Neural progenitor cell (in vitro differentiated cells): ENCODE measurements at regions not wholly inside any gene's neighbourhood (a gene's known extent, or its start where the extent isn't known, plus 50 kb on each side); places are given as distances from the start of the nearest gene placed in this dataset.

Experiments
- DNase-seq: peaks from one replicate; pipeline ENCODE4 v3.0.0-alpha.2; 2016; ENCODE audit warnings: low spot score
- H2AFZ ChIP-seq: fragments of 200-600 bp; sonication (generic); replicated peaks from 2 replicates; pipeline ENCODE4 v1.6.1; 2016; ENCODE audit warnings: antibody characterized with exemption
- H3F3A ChIP-seq: fragments of 200-600 bp; sonication (generic); 2 replicates; pipeline ENCODE4 v1.6.1; 2016; ENCODE audit warnings: antibody characterized with exemption, low read depth
- H3K27ac ChIP-seq: fragments of 200-600 bp; sonication (generic); 2 replicates; pipeline ENCODE4 v1.5.1; 2016; ENCODE audit warnings: mild to moderate bottlenecking
- H3K27me3 ChIP-seq: fragments of 200-600 bp; sonication (generic); 2 replicates; pipeline ENCODE4 v1.6.1; 2016; ENCODE audit warnings: mild to moderate bottlenecking, moderate library complexity
- H3K36me3 ChIP-seq: fragments of 200-600 bp; sonication (generic); 2 replicates; pipeline ENCODE4 v1.5.1; 2016
- H3K4me1 ChIP-seq: fragments of 200-600 bp; sonication (generic); 2 replicates; pipeline ENCODE4 v1.6.1; 2016; ENCODE audit warnings: mixed run types
- H3K4me2 ChIP-seq: fragments of 200-600 bp; sonication (generic); 2 replicates; pipeline ENCODE4 v1.6.1; 2016
- H3K4me3 ChIP-seq: fragments of 200-600 bp; sonication (generic); 2 replicates; pipeline ENCODE4 v1.5.1; 2016
- H3K79me2 ChIP-seq: fragments of 200-600 bp; sonication (generic); 2 replicates; pipeline ENCODE4 v1.6.1; 2016; ENCODE audit warnings: low read depth
- H3K9ac ChIP-seq: fragments of 200-600 bp; sonication (generic); 2 replicates; pipeline ENCODE4 v1.6.1; 2016
- H3K9me3 ChIP-seq: fragments of 200-600 bp; sonication (generic); 2 replicates; pipeline ENCODE4 v1.5.1; 2016; ENCODE audit warnings: low read depth
- H4K20me1 ChIP-seq: fragments of 200-600 bp; sonication (generic); 2 replicates; pipeline ENCODE4 v1.6.1; 2016; ENCODE audit warnings: low read depth
- H3K27ac Mint-ChIP-seq: 3 replicates; pipeline ENCODE4 v1.8.0; 2021; ENCODE audit warnings: mixed read lengths
- H3K27me3 Mint-ChIP-seq: 2 replicates; pipeline ENCODE4 v1.8.0; 2022; ENCODE audit warnings: low read depth, mild to moderate bottlenecking, inconsistent platforms, moderate library complexity, mixed read lengths; ENCODE audit not compliant: insufficient read depth
- H3K36me3 Mint-ChIP-seq: 3 replicates; pipeline ENCODE4 v1.8.0; 2021; ENCODE audit warnings: mixed read lengths
- H3K4me1 Mint-ChIP-seq: 3 replicates; pipeline ENCODE4 v1.8.0; 2021; ENCODE audit warnings: mixed read lengths
- H3K4me3 Mint-ChIP-seq: 3 replicates; pipeline ENCODE4 v1.8.0; 2021; ENCODE audit warnings: mild to moderate bottlenecking, moderate library complexity, mixed read lengths
- H3K9me3 Mint-ChIP-seq: 3 replicates; pipeline ENCODE4 v1.8.0; 2020; ENCODE audit warnings: mixed read lengths
- EZH2 ChIP-seq: fragments of 200-600 bp; sonication (generic); IDR thresholded peaks from 2 replicates; pipeline ENCODE4 v1.6.1; 2017; ENCODE audit warnings: antibody characterized with exemption, mild to moderate bottlenecking, moderate library complexity
- EZH2phosphoT487 ChIP-seq: fragments of 200-600 bp; sonication (generic); IDR thresholded peaks from 2 replicates; pipeline ENCODE4 v1.6.1; 2017; ENCODE audit warnings: antibody characterized with exemption
- TF ChIP-seq, protein P1 (sequence below): fragments of 200-600 bp; sonication (generic); IDR thresholded peaks from 2 replicates; pipeline ENCODE4 v1.5.1; 2017; ENCODE audit warnings: antibody characterized with exemption, mild to moderate bottlenecking

DNA sequence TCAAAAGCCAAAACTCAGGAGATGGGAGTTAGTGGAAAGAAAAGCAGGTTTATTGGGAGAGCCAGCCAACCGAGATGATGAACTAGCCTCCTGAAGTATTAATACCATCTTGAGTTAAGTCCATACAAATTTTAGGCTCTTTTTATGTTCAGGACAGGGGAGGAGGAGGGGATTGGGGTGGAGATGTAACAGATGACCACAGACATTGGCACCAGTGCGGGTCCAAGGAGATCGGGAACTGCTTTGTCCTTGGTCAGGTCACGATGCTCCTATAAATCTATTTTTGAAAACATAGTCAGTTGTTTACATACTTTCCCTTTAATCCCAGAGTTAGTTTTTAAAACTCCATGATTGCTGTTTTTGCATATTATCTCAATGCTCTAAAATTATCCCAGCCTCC lies 219.6 kb downstream of the ANKRD60 start:
- Histone ChIP-seq H2AFZ (no peak overlapping the region), H3K4me2 (no peak overlapping the region), H3K27ac (no peak overlapping the region), H4K20me1 (no peaks in the 10 kb centered on the region), H3K27me3 (no peaks in the 10 kb centered on the region), H3K4me3 (no peak overlapping the region), H3K36me3 (no peaks in the 10 kb centered on the region), H3F3A (no peaks in the 10 kb centered on the region), H3K9me3 (no peaks in the 10 kb centered on the region), H3K9ac (no peak overlapping the region), H3K4me1 (no peaks in the 10 kb centered on the region), H3K79me2 (no peaks in the 10 kb centered on the region)
- Mint-ChIP-seq H3K27me3 (peaks cover 9% of the 10 kb centered on the region), H3K27ac (no peak overlapping the region), H3K9me3 (no peaks in the 10 kb centered on the region), H3K4me1 (peaks cover 14% of the 10 kb centered on the region), H3K36me3 (no peaks in the 10 kb centered on the region), H3K4me3 (no peak overlapping the region)
- TF ChIP-seq EZH2 (no peak), EZH2phosphoT487 (no peak)
- TF ChIP-seq, protein P1, sequence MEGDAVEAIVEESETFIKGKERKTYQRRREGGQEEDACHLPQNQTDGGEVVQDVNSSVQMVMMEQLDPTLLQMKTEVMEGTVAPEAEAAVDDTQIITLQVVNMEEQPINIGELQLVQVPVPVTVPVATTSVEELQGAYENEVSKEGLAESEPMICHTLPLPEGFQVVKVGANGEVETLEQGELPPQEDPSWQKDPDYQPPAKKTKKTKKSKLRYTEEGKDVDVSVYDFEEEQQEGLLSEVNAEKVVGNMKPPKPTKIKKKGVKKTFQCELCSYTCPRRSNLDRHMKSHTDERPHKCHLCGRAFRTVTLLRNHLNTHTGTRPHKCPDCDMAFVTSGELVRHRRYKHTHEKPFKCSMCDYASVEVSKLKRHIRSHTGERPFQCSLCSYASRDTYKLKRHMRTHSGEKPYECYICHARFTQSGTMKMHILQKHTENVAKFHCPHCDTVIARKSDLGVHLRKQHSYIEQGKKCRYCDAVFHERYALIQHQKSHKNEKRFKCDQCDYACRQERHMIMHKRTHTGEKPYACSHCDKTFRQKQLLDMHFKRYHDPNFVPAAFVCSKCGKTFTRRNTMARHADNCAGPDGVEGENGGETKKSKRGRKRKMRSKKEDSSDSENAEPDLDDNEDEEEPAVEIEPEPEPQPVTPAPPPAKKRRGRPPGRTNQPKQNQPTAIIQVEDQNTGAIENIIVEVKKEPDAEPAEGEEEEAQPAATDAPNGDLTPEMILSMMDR: no peak
- no peak for DNase-seq

DNA sequence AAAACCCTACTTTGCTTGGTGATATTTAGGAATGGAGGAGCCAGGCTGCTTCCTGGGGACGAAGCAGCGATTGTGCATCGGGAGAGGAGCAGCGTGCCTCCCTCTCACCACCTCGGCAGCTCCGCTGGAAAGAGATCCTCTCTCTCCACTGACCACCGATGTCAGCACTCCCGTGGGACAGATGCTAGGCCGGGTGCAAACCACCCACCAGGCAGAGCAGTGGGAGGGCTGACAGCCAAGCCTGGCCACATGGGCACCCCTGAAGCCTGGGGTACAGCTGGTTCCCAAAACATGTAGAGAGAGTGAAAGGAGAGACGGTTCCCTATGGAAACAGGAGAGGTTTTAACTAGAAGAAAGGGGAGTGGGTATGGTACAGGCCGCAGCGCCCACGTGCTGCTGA lies 220.0 kb downstream of the ANKRD60 start:
- H3K27ac ChIP-seq: no peak overlapping the region
- H3K4me2 ChIP-seq: no peak overlapping the region
- no peak for DNase-seq
- TF ChIP-seq, protein P1: no peak
- no peak for TF ChIP-seq EZH2phosphoT487
- TF ChIP-seq EZH2: no peak
- H3K27me3 Mint-ChIP-seq: peaks cover 9% of the 10 kb centered on the region
- no peak overlapping the region for H2AFZ ChIP-seq
- H3K27me3 ChIP-seq: no peaks in the 10 kb centered on the region
- no peaks in the 10 kb centered on the region for H3K36me3 Mint-ChIP-seq
- H3K4me1 Mint-ChIP-seq: peaks cover 13% of the 10 kb centered on the region
- H3K9me3 Mint-ChIP-seq: no peaks in the 10 kb centered on the region
- H4K20me1 ChIP-seq: no peaks in the 10 kb centered on the region
- H3K9me3 ChIP-seq: no peaks in the 10 kb centered on the region
- no peaks in the 10 kb centered on the region for H3K79me2 ChIP-seq
- H3K36me3 ChIP-seq: no peaks in the 10 kb centered on the region
- no peak overlapping the region for H3K27ac Mint-ChIP-seq
- no peak overlapping the region for H3K9ac ChIP-seq
- no peaks in the 10 kb centered on the region for H3K4me1 ChIP-seq
- H3F3A ChIP-seq: no peaks in the 10 kb centered on the region
- H3K4me3 ChIP-seq: no peak overlapping the region
- H3K4me3 Mint-ChIP-seq: no peak overlapping the region

DNA sequence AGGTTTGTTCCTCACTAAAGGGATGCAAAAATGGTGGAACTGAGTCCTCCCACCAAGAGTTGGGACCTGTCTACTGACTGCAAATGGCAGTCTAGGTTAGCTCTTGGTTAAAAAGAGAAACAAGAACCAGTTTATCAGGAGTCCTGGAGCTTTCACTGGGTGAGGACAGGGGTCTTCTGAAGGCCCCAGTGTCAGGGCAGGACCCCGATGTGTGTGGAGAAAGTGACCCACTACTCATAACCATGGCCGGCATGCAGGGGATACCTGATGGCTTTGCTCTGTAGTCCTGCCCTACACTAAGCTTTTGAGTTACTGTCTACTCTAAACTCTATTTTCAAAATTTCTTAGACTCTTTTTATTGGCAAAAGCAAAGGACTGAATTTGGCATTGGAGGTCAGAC lies 220.5 kb downstream of the ANKRD60 start:
- Mint-ChIP-seq H3K9me3 (no peaks in the 10 kb centered on the region), H3K27ac (no peak overlapping the region), H3K27me3 (peaks cover 9% of the 10 kb centered on the region), H3K36me3 (no peaks in the 10 kb centered on the region), H3K4me1 (peaks cover 9% of the 10 kb centered on the region), H3K4me3 (no peak overlapping the region)
- no peaks in the 10 kb centered on the region for H3K36me3 ChIP-seq
- no peak overlapping the region for H3K4me2 ChIP-seq
- no peaks in the 10 kb centered on the region for H3K9me3 ChIP-seq
- H3K4me3 ChIP-seq: no peak overlapping the region
- no peaks in the 10 kb centered on the region for H3K27me3 ChIP-seq
- no peak overlapping the region for H3K27ac ChIP-seq
- H3K4me1 ChIP-seq: no peaks in the 10 kb centered on the region
- H2AFZ ChIP-seq: no peak overlapping the region
- no peaks in the 10 kb centered on the region for H3K79me2 ChIP-seq
- H4K20me1 ChIP-seq: no peaks in the 10 kb centered on the region
- no peak overlapping the region for H3K9ac ChIP-seq
- TF ChIP-seq, protein P1: no peak
- TF ChIP-seq EZH2 (no peak), EZH2phosphoT487 (no peak)
- DNase-seq: no peak
- H3F3A ChIP-seq: no peaks in the 10 kb centered on the region
